Transverse colon (tissue), 4 donors: ENCODE measurements at regions not wholly inside any gene's neighbourhood (a gene's known extent, or its start where the extent isn't known, plus 50 kb on each side); places are given as distances from the start of the nearest gene placed in this dataset.

Experiments
- DNase-seq: peaks from one replicate; pipeline ENCODE4 v3.0.0-alpha.2; 2019
- H3K27ac ChIP-seq, 4 donors: fragments of 200-600 bp; sonication (generic); 2 replicates each; pipeline ENCODE4 v1.5.1; 2016 to 2018; ENCODE audit warnings: inconsistent platforms in 4 of 4
- H3K27me3 ChIP-seq: fragments of 200-600 bp; sonication (generic); 2 replicates; pipeline ENCODE4 v1.5.1; 2017; ENCODE audit warnings: inconsistent platforms
- H3K36me3 ChIP-seq, 4 donors: fragments of 200-600 bp; sonication (generic); 2 replicates each; pipeline ENCODE4 v1.5.1; 2017 to 2019; ENCODE audit warnings: inconsistent platforms in 4 of 4
- H3K4me1 ChIP-seq, 4 donors: fragments of 200-600 bp; sonication (generic); 2 replicates each; pipeline ENCODE4 v1.5.1; 2017 to 2020; ENCODE audit warnings: inconsistent platforms in 4 of 4
- H3K4me3 ChIP-seq, 4 donors: fragments of 200-600 bp; sonication (generic); 1 replicate in 1 of 4; 2 replicates in 3 of 4; pipeline versions ENCODE4 v1.5.1 to v1.6.1; 2017 to 2019; ENCODE audit warnings: inconsistent platforms in 4 of 4
- H3K9me3 ChIP-seq, 2 donors: fragments of 200-600 bp; sonication (generic); 2 replicates each; pipeline ENCODE4 v1.5.1; 2017 to 2019; ENCODE audit warnings: inconsistent platforms in 2 of 2
- CTCF ChIP-seq, 5 experiments: fragments of 200-600 bp in 3 of 5; fragments of 450-650 bp in 2 of 5; sonication (generic) in 3 of 5; IDR thresholded peaks; 1 replicate in 2 of 5; 2 replicates in 3 of 5; pipeline ENCODE4 v1.5.1; 2016 to 2017; ENCODE audit warnings: antibody characterized with exemption in 5 of 5, inconsistent platforms in 3 of 5, mild to moderate bottlenecking in 2 of 5, moderate library complexity in 1 of 5
- EP300 ChIP-seq: sonication (generic); formaldehyde crosslinking; IDR thresholded peaks from one replicate; pipeline ENCODE4 v1.6.1; 2017; ENCODE audit warnings: antibody characterized with exemption, low read depth
- POLR2A ChIP-seq: fragments of 450-650 bp; IDR thresholded peaks from one replicate; pipeline ENCODE4 v1.6.1; 2016; ENCODE audit warnings: antibody characterized with exemption, mild to moderate bottlenecking, moderate library complexity
- POLR2AphosphoS5 ChIP-seq, 3 donors: sonication (generic); formaldehyde crosslinking; IDR thresholded peaks; one replicate each; pipeline ENCODE4 v1.6.1; 2016; ENCODE audit warnings: antibody characterized with exemption in 3 of 3
- WGBS, 2 donors: methylation state at CpG; one replicate each; pipeline ENCODE4 v1.1.5; 2018; ENCODE audit warnings: low coverage in 1 of 2; 5-methylcytosine and 5-hydroxymethylcytosine counted together
- in situ Hi-C, 4 donors: fragments of 200-750 bp; cut with MboI; loops; one replicate each; pipeline versions ENCODE4 v1.15.0 to v1.15.1; 2017; ENCODE audit warnings: low sequenced_read_pairs in 3 of 4, low pct_ligation_motif_present in 1 of 4, low pct_unique_long_range_greater_than_20kb in 1 of 4
- intact Hi-C: fragments of 100-400 bp; cut with DNase I; formaldehyde crosslinking; loops from one replicate; pipeline ENCODE4 v1.15.1; 2023; ENCODE audit warnings: low total_unique reads

GRCh38 chr2:186992597-186992996 lies 143.6 kb upstream of the ZSWIM2 start:
- WGBS, 2 donors, result 35 to 47% methylated on average over 2 of the region's 2 CpGs

GRCh38 chr2:186991766-186992417 lies 142.9 kb upstream of the ZSWIM2 start:
- H3K27ac ChIP-seq, result no peak overlapping the region
- H3K9me3 ChIP-seq, result peaks cover 0 to 4% of the 10 kb centered on the region in 2 donors
- 76 to 85% methylated on average over 4 of the region's 4 CpGs for WGBS, 2 donors
- H3K4me1 ChIP-seq, result no peaks in the 10 kb centered on the region
- H3K4me3 ChIP-seq, result no peak overlapping the region
- in situ Hi-C loops, result no loop called here
- DNase-seq, result no peak
- H3K36me3 ChIP-seq, result no peaks in the 10 kb centered on the region
- TF ChIP-seq EP300, result no peak
- no peak for TF ChIP-seq POLR2AphosphoS5 (IDR thresholded peaks at IDR 0.05)
- no peak for TF ChIP-seq CTCF (IDR thresholded peaks at IDR 0.05)
- TF ChIP-seq POLR2A, result no peak
- intact Hi-C loops, result no loop called here
- H3K27me3 ChIP-seq, result no peaks in the 10 kb centered on the region

More at GRCh38 chr2:186992597-186992996, 143.6 kb upstream of the ZSWIM2 start:
- Histone ChIP-seq H3K4me3 (no peak overlapping the region), H3K27me3 (no peaks in the 10 kb centered on the region), H3K9me3 (peaks cover 0 to 4% of the 10 kb centered on the region in 2 donors), H3K36me3 (no peaks in the 10 kb centered on the region), H3K27ac (no peak overlapping the region), H3K4me1 (no peaks in the 10 kb centered on the region)
- DNase-seq, result no peak
- intact Hi-C loops (no loop called here), in situ Hi-C loops (no loop called here)
- TF ChIP-seq CTCF (IDR thresholded peaks at IDR 0.05) (no peak), EP300 (no peak), POLR2AphosphoS5 (IDR thresholded peaks at IDR 0.05) (no peak), POLR2A (no peak)

- H3K4me1 ChIP-seq, result no peaks in the 10 kb centered on the region
- no peak overlapping the region for H3K27ac ChIP-seq
- H3K9me3 ChIP-seq, result peaks cover 0 to 4% of the 10 kb centered on the region in 2 donors
- intact Hi-C loops, result no loop called here
- 68 to 77% methylated on average over 2 of the region's 2 CpGs for WGBS, 2 donors
- in situ Hi-C loops, result no loop called here
- TF ChIP-seq POLR2A, result no peak
- TF ChIP-seq EP300, result no peak
- TF ChIP-seq POLR2AphosphoS5 (IDR thresholded peaks at IDR 0.05), result no peak
- TF ChIP-seq CTCF (IDR thresholded peaks at IDR 0.05), result no peak
- H3K27me3 ChIP-seq, result no peaks in the 10 kb centered on the region
- DNase-seq, result no peak
- no peak overlapping the region for H3K4me3 ChIP-seq
- H3K36me3 ChIP-seq, result no peaks in the 10 kb centered on the region
Observed at GRCh38 chr2:186984966-186985365, 136.0 kb upstream of the ZSWIM2 start.

GRCh38 chr2:186984481-186984880 lies 135.5 kb upstream of the ZSWIM2 start:
- in situ Hi-C loops (no loop called here), intact Hi-C loops (no loop called here)
- H3K27me3 ChIP-seq, result no peaks in the 10 kb centered on the region
- no peak overlapping the region for H3K4me3 ChIP-seq
- WGBS, 2 donors, result 89 to 90% methylated on average over 2 to 3 of the region's 3 CpGs
- no peak for DNase-seq
- no peaks in the 10 kb centered on the region for H3K4me1 ChIP-seq
- no peaks in the 10 kb centered on the region for H3K36me3 ChIP-seq
- no peak for TF ChIP-seq POLR2A
- no peak for TF ChIP-seq EP300
- TF ChIP-seq POLR2AphosphoS5 (IDR thresholded peaks at IDR 0.05), result no peak
- H3K27ac ChIP-seq, result no peak overlapping the region
- no peaks in the 10 kb centered on the region for H3K9me3 ChIP-seq
